Esophagus muscularis mucosa (tissue), 3 donors: ENCODE measurements at regions not wholly inside any gene's neighbourhood (a gene's known extent, or its start where the extent isn't known, plus 50 kb on each side); places are given as distances from the start of the nearest gene placed in this dataset.

Source experiments
- POLR2AphosphoS5 ChIP-seq, 2 donors: sonication (generic); formaldehyde crosslinking; IDR thresholded peaks; one replicate each; pipeline ENCODE4 v1.6.1; 2017; ENCODE audit warnings: antibody characterized with exemption in 2 of 2
- TF ChIP-seq, protein P1 (sequence below), 3 experiments: fragments of 200-600 bp in 2 of 3; fragments of 450-650 bp in 1 of 3; sonication (generic) in 2 of 3; IDR thresholded peaks; one replicate each; pipeline ENCODE4 v1.5.1; 2017 to 2019; ENCODE audit warnings: antibody characterized with exemption in 3 of 3, mild to moderate bottlenecking in 2 of 3, moderate library complexity in 1 of 3

DNA sequence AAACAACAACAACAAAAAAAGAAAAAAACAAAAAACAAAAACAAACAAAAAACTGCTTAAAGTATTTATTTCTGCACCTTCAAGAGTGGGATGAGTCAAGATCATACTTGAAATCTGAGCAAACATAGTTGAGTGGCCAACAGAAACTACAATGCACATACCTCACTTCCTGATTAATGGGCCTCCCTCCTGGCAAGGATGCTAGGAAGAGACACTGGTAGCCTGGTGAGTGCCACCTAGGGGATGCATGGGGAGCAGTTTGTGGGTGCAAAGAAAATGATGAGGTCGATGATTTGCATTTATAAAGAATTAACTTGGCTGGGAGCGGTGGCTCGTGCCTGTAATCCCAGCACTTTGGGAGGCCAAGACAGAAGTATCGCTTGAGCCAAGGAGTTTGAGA lies 808.1 kb downstream of the MAFB start:
- TF ChIP-seq, protein P1, sequence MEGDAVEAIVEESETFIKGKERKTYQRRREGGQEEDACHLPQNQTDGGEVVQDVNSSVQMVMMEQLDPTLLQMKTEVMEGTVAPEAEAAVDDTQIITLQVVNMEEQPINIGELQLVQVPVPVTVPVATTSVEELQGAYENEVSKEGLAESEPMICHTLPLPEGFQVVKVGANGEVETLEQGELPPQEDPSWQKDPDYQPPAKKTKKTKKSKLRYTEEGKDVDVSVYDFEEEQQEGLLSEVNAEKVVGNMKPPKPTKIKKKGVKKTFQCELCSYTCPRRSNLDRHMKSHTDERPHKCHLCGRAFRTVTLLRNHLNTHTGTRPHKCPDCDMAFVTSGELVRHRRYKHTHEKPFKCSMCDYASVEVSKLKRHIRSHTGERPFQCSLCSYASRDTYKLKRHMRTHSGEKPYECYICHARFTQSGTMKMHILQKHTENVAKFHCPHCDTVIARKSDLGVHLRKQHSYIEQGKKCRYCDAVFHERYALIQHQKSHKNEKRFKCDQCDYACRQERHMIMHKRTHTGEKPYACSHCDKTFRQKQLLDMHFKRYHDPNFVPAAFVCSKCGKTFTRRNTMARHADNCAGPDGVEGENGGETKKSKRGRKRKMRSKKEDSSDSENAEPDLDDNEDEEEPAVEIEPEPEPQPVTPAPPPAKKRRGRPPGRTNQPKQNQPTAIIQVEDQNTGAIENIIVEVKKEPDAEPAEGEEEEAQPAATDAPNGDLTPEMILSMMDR (IDR thresholded peaks at IDR 0.05): no peak
- TF ChIP-seq POLR2AphosphoS5 (IDR thresholded peaks at IDR 0.05): no peak
